NCI-H187 treated with DMSO at 0.1 percent for 48 hours (cell line): ENCODE measurements at regions not wholly inside any gene's neighbourhood (a gene's known extent, or its start where the extent isn't known, plus 50 kb on each side); places are given as distances from the start of the nearest gene placed in this dataset.

Experiments used
- DNase-seq: peaks from one replicate; lab custom pipeline; 2025; lab: John Stamatoyannopoulos, UW

DNA sequence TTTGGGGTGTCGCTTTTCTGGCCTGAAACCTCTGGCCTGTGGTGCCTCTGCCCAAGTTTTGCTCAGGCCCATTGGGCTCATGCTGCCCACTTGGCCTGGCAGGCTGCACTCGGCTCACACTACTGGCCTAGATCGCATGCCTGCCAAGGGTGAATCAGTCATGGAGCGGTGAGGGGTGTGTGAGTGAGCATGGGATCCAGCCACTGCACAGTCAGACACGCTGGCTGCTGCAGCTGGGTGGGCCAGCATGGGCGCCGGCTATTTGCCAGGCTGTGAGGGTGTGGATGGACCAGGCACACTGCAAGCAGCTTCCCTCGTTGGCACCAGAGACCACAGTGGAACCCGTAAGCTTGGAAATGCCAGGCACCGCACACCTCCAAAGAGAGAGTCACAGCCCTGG, 145.4 kb upstream of the CNR1 start:
- DNase-seq, result no peak

DNA sequence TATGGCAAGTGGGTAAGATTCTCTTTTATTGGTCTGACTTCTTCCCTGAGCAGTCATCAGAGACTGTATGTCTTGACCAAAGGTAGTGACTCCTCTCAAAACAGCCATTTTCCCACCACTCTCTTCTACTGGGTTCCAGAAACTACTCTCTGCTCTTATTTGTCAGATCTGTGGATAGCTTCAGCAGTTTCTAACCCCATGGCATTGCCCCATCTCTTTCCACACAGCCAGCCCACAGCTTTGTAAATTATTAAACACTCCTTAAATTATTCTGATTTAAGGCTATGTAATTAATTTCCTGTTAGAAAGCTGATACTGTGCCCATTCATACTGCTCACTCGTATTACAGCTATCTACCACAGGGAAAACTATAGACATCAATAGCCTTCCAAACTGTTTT, 138.4 kb upstream of the CNR1 start:
- DNase-seq, result no peak

DNA sequence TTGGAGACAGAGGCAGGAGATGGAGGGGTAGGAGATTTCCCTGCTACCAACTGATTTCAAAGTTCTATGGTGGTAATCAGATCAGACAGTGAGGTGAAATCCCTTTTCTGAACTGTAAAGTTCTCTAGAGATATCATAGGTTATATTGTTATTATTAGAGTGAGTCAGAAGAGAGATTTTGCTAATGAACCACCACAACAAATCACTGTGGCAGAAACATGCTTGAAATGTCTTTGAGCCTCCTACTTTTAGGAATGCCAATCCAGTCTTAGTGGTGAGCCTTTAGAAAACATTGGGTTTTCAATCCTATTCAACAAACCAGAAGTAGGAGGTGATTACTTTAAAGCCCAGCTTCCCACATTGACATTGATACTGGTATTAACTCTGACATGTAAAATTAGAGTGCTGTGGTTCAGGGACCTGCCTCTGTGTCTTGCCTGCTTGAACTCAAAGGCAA, 136.7 kb upstream of the CNR1 start:
- DNase-seq, result no peak

DNA sequence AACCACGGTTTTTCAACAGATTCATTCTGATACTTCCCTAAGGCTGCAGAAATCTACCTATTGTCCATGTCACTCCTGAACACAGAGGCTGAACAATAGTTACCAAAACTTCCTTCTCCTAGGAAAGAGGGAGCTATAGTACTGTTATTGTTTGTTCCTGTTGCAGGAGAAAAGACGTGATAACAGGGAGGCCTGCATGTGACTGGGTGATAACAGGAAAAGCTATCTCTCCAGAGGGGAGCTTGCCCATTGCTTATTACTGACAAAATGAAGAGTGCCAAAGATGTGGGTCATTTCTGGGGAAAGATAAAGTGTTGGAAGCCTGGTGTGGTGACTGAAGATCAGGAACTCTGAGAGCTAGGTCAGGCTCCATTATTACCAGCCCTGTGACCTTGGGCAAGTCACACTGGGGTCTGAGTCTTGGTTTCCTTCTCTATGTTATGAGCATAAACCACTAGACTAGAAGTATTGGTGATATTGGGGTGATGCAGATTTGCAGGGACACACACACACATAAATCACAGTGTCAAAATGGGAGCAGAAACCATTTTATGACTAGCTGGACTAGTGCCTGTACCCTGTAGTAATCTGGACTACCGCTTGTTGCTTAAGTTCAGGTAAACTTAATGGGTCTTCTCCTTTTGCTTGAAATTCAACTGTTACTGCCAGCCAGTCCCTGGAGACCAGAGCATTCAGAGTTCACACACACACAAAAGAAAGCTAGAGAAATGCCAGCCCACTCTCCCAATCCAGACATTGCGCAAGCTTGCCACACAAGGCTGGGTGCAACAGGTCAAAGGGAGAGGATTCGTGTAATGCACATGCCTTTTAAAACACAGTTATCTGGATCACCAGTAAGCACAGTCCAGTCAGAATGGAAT, 136.0 kb upstream of the CNR1 start:
- no peak for DNase-seq

DNA sequence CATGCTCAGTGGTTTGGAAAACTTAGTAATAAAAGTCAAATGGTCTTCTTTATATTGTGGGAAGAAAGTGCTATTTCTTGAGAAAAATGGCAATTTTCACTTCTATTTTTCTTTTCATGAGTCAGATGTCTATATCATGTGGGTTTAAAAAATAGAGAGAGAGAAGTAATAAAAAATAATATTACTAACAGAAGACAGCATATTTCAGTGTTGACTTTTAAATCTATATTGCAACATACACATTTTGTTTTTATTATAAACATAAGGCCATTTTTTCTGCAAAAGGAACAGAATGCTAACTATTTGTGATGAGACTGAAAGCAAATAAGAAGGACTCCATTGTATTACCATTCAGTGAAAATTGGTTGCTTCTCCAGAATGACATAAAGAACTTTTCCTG, 135.1 kb upstream of the CNR1 start:
- no peak for DNase-seq

DNA sequence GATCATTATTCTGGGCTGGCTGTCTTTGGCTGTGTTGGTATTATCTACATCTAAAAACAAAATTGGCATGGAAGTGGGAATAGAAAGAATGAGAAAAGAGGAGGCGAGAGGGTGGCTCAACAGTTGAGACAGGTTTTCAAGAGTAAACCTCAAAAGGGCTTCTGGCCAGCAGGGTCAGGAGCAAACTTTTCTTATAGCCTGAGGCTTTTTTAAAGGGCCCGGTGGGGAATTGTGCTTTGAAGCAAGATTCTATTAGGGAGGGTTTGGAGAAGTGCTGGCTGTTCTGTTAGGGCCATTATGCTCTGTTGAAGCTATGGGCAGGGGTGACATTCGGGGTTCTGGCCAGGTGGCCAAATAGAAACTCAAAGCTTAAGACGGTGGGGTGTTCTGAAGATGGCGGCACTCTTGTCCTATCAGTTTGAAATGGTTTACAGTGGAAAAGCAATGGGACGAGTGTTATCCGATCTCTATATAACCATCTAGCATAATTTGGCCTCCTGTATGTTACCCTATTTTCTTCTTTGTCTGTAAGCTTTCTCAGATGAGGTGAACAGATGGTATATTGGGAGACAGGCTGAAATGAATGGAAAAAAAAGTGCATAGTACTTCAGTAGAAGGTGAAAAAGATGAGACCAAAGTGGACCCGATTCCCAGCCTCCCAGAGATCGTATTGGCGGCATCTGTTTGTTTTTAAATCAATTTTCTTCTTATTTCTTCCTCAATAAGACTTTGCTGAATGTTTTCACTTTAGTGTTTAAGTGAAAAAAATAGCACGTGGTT, 132.1 kb upstream of the CNR1 start:
- DNase-seq, result no peak

DNA sequence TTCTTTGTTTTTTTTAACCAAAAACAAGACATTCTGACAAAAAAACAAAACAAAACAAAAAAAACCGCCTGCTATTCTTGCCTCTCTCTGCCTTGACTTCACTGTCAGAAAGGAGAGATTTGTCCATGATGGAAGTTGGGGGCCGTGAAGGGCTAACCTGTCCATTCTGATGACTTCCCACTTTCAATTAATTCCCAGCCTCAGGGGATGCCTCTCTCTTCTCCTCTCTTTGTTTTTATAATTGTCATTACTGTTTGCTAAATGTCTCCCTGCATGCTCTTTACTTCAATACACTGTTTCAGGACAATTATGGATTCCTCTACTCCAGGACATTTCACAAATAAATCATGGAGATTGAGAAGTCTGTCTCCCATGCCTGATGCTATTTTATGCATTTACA, 130.5 kb upstream of the CNR1 start:
- DNase-seq, result no peak

DNA sequence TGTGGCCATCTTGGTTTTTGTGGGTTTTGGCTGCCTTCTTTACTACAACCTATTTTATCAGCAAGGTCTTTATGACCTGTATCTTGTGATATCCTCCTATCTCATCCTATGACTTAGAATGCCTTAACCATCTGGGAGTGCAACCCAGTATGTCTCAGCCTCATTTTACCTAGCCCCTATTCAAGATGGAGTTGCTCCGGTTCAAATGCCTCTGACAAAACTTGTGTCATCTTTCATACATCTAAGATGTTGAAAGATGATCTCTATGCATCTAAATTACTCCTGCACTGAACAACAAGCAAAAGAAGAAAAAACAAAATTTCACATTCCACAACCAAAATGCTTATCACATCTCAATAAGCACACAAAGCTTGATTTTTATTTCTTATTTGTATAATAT, 129.5 kb upstream of the CNR1 start:
- no peak for DNase-seq

DNA sequence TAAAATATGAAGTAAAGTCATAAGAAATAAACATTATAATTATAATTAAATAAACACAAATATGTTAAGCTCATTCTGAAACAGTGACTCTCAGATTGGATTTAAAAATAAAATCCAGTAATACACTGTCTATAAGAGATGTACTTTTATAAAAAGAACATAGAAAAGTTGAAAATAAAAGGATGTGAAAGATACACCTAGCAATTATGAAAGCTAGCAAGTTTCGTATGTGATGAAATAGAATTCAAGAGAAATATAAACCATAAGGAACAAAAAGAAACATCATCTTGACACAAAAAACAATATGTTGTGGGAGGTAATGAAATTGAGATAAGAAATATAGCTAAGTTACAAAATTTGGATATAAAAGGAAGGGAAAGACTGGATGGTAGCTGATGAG, 128.6 kb upstream of the CNR1 start:
- DNase-seq, result no peak

DNA sequence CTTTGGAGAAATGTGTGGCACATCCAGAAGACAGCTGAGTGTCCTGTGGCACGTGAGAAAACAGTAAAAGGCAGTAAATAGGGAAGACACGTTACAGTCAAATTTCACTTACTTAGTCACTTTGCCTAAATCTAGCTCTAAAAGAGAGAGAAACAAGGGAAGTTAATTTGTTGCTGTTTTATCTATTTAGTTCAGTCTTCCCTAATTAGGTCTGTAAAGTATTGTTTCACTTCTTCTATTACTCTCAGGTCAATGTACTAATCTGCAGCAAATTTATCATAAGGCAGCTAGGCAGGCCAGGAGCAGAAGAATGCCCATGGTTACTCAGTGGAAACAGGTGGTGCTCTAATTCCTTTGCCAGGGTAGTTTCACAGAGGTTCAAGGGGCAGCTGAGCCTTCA, 124.3 kb upstream of the CNR1 start:
- DNase-seq, result no peak

DNA sequence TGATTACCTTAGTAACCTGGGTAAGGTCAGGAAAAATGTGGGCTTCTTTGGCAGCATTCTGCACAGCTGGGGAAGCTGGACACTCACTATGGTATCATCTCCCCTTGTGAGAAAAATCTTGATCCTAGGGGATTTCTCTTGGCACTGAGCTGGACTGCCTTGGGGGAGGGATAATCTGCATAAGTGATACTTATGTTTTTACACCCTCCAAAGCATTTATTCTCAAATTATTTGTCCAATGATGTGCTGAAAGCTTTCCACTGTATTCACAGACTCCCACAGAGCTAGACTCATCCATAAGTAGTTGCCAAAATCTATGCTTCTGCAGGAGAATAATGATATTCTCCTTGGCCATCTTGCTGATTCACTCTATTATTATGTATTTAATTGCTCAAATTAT, 121.5 kb upstream of the CNR1 start:
- DNase-seq, result no peak

DNA sequence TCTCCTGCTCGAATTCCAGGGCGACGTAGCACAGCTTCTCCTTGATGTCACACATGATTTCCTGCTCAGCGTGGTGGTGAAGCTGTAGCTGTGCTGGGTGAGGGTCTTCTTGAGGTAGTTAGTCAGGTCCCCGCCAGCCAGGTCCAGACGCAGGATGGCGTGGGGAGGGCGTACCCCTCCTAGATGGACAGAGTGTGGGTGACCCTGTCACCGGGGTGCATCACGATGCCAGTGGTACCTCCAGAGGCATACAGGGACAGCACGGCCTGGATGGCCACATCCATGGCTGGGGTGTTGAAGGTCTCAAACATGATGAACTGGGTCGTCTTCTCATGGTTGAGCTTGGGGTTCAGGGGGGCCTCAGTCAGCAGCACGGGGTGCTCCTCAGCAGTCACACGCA, 110.2 kb upstream of the CNR1 start:
- no peak for DNase-seq

DNA sequence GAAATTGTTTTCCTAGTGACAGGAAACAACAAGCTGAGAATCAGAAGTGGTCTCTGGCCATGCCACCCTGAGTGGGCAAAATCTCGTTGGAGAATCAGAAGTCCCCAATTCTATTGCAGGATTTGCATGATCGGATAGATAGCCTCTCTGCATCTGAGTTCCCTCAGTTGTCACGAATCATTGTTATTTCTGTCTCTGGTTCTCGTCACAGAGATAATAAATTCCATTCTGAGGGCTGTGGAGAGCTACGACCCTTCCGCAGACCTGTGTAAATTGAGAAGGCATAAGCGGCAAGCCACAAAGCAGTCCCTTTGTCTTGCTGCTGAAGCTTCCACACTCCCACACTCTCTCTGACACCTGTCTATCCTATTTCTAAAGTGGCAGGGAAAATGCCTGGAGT, 102.4 kb upstream of the CNR1 start:
- DNase-seq, result no peak

DNA sequence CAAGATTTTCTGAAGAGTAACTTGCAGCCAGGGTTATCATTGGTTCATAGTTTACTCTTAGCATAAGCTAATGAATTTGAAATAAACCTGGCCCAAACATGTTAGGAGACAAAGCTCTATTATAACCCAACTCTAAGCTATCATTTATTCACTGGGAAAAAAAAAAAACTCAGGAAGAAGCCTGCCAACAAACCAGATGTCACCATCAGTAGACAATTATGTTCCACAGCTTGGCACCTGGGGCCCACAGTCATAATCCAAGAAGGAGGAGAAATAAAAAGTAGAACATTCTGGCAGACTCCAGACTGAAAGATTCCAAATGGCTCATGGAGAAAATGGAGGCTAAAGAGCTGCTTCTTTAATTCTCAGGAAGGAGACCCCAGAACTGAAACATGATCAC, 100.0 kb upstream of the CNR1 start:
- no peak for DNase-seq

DNA sequence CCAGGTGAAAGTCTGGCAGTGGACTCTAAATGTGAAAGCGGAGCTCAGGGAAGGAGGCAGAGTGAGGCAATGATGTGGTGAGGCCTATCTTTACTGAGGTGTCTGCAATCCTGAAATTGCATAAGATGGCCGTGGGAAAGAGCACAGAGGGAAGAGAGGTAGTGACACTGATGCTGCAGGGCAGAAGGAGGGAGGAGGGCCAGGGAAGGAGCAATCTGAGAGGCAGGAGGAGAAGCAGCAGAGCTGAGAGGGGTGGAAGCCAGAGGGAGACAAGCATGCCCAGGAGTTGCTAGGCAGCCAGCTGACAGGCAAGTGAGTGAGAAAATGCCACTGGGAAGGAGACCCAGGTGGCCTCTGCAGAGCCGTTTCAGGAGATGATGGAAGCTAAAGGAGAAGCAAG, 97.4 kb upstream of the CNR1 start:
- no peak for DNase-seq

DNA sequence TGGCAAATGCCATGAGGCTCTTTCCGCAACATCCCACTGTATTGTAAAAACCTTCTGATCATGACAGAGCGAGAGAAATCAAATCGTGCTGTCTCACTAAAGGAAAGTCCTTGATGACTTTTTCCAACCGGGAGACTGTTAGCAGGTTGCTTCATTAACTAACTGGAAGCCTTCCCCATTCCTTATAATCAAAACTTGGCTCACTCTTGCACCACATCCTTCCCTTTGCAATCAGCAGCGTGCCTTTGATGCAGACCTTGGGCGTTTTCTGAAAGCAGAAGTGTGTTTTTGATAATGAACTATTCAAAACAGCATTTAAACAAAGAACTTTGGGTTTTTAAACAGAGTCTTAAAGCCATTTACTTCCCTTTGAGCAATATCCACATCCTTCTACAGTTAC, 96.2 kb upstream of the CNR1 start:
- no peak for DNase-seq

DNA sequence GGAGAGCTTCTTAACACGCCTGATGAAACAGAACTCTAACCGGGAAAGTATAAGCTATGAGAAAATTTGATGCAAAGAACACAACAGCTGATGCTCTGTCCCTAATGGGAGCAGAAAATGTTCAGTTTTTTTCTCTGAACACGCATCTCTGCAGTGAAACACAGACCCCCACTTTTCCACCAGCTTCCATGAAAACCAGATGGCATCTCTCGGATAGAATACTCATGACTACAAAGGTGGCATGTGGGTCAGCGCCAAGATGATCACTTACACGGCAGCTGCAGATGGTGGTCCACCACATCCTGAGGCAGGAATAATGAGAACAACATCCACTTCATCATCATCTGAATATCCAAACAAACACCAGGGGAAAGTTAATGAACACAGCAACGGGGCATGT, 85.2 kb upstream of the CNR1 start:
- no peak for DNase-seq

DNA sequence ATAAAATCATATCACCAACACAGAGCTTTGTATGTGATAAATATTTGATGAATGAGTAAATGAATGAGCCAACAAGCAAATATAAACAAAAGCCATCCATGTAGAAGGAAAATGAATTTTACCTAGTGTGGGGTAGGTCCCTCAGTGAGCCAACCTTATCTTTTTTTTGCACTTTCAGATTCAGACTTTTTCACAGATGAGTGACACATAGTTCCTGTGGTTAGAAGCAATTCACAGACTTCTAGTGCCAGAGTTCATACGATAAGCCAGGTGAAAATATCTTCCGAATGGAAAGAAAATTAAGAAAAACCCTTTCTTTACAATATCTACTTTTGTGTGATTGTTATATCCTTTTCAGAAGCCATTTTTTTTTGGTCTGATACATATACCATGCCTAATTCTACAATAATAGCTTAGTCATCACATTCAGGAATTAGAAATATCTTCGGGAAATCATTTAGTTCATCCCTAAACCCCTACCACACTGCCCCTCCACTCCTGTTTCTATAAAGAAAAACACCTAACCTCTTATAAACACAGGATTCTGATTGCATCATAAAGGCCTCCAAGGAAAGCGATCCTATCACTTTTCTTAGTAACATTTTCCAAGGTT, 82.7 kb upstream of the CNR1 start:
- DNase-seq, result no peak

DNA sequence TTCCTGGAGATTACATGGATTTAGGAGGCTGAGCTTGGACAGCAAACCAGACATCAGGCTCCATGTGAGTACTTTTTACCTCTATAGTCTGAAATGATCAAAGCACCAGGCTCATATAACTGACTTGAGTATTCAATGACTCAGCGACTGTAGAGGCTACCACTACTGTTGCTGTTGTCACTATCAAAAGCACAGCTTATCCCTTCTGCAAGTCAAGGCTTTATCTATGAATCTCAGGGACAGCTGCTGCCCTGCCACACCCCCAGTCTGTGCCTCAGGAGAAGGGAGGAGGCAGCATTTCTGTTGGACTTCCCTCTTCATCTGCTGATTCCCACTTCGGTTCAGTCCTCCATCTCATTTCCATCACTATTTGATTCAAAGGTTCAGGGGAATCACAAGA, 80.5 kb upstream of the CNR1 start:
- no peak for DNase-seq

DNA sequence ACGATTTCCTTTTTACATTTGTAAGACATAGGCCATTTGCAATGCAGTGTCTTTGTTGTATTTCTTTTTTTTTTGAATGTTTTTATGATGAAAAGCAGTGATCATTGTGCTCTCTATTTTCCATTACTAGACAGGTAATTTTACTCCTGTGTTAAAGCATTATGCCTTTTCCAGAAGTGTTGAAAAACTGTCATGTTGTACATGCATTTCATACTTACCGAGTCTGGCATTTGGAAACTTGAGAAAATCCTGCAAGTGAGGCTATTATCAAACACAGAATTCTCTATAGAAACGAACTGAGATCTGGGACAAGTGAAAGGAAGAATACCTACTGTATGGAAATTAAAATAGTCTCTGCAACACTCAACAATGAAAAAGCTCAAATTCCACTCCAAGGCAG, 78.6 kb upstream of the CNR1 start:
- no peak for DNase-seq

DNA sequence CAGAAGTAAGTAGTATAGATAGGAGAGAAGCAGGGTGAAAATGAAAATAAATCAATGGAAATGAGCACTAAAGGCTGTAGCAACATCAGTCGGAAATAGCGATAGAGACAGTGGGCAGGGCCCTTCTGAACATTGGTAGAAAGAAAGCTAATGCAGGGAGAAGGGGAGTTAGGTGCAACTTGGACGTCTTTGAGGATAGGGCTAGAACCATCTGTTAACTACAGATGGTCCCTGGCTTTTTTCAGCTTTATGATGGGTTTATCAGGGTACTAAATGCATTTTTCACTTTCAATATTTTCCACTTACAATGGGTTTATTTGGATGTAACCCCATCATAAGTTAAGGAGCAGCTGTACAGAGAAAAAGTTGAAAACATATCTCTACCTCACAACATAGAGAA, 72.8 kb upstream of the CNR1 start:
- no peak for DNase-seq

DNA sequence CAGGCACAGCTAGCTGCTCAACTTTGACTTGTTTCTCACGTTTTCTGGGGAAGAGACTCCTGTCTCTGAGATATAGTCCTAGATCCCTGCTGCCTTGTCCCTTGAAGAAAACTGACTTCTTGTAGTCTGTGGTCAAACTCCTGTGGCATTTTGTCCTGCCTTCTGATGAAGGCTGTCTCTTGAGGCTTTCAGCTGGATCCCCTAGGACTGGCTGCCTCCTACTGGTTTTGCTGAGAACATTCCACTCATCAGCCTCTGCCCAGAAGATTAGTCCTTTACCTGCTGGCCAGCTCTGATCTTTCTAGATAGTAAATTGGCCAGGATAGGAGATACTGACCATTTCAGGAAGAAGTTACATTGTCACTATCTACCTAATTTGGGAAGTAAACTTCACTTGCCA, 71.9 kb upstream of the CNR1 start:
- DNase-seq, result no peak
